ENCODE measurements at regions not wholly inside any gene's neighbourhood (a gene's known extent, or its start where the extent isn't known, plus 50 kb on each side); places are given as distances from the start of the nearest gene placed in this dataset.

GRCh38 chr14:78104655-78105054 lies 65.5 kb upstream of the NRXN3 start:
- TF ChIP-seq CTCF (IDR thresholded peaks at IDR 0.05), result no peak
- TF ChIP-seq POLR2A (IDR thresholded peaks at IDR 0.05), result no peak

All from esophagus squamous epithelium (tissue), 4 donors.